ENCODE measurements at regions not wholly inside any gene's neighbourhood (a gene's known extent, or its start where the extent isn't known, plus 50 kb on each side); places are given as distances from the start of the nearest gene placed in this dataset.

- POLR2A ChIA-PET = no interaction called here
- Histone ChIP-seq H3K9me3 (ENCODE audit: control insufficient read depth in 1 of 2, insufficient read depth in 1 of 2, low read depth in 1 of 2, low read length in 2 of 2) (no peaks in the 10 kb centered on the region), H3K4me2 (ENCODE audit: low read length) (no peak overlapping the region), H3K36me3 (ENCODE audit: control insufficient read depth in 1 of 2, insufficient read depth in 2 of 2, low read length in 2 of 2) (no peaks in the 10 kb centered on the region), H3K27me3 (ENCODE audit: insufficient read depth, low read length) (no peaks in the 10 kb centered on the region), H3K9me2 (ENCODE audit: insufficient read depth) (no peaks in the 10 kb centered on the region), H3K4me3 (replicated peaks in 1 of 2; ENCODE audit: low read depth in 1 of 2, low read length in 2 of 2) (no peak overlapping the region), H3K9ac (ENCODE audit: low read length) (no peak overlapping the region), H2AFZ (ENCODE audit: low read depth, low read length, poor library complexity, severe bottlenecking) (no peak overlapping the region), H3K4me1 (ENCODE audit: control insufficient read depth in 1 of 2, insufficient read depth in 2 of 2, low read length in 2 of 2) (peaks cover 0 to 9% of the 10 kb centered on the region in 2 experiments; a peak in 1 of 4 replicates), H3K27ac (ENCODE audit: low read depth, low read length) (no peak overlapping the region), H3K79me2 (ENCODE audit: insufficient read depth, low read length) (no peaks in the 10 kb centered on the region), H4K20me1 (ENCODE audit: insufficient read depth) (no peaks in the 10 kb centered on the region)
- intact Hi-C loops (cut with micrococcal nuclease) = no loop called here
- DNase-seq (ENCODE audit: low read depth, low spot score) (no peak), ATAC-seq (no peak)
- RAD21 ChIA-PET (ENCODE audit: low non-redundant PET in 1 of 2, low total read pairs in 2 of 2, uncharacterized antibody in 2 of 2, unreplicated experiment in 2 of 2) = no interaction called here
- TF ChIP-seq ZNF274 (IDR thresholded peaks at IDR 0.05; ENCODE audit: low read depth, low read length) (no peak), CBX3 (IDR thresholded peaks at IDR 0.05; ENCODE audit: low read depth) (no peak)
- CTCF ChIA-PET = no interaction called here
- no TSS peak for BruUV-seq (replicated peaks)
Measured at GRCh38 chr3:64291956-64292355, 66.7 kb upstream of the PRICKLE2 start.

DNA sequence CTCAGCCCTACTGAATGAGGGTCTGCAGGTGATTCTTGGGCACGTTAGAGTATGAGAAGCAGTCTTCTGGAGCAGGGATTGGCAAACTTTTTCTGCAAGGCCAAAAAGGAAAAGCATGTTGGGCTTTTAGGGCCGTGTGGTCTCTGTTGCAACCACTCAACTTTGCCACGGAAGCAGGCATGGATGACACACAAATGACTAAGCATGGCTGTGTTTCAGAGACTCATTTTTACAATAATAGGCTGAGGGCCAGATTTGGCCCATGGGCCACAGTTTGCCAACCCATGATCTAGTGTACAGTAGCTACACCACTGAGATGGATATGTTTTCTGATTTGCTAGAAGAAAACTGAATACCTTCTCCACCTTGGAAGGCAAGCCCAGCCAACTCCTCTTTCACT is 66.1 kb upstream of the PRICKLE2 start:
- H3K27ac ChIP-seq (ENCODE audit: low read depth, low read length) = no peak overlapping the region
- no peak for ATAC-seq
- no peaks in the 10 kb centered on the region for H3K79me2 ChIP-seq (ENCODE audit: insufficient read depth, low read length)
- H3K4me1 ChIP-seq (ENCODE audit: control insufficient read depth in 1 of 2, insufficient read depth in 2 of 2, low read length in 2 of 2) = peaks cover 0 to 9% of the 10 kb centered on the region in 2 experiments; a peak in 1 of 4 replicates
- TF ChIP-seq CEBPB (IDR thresholded peaks at IDR 0.05; ENCODE audit: low read depth) (0 out of 2 replicates have a peak, but pooled peaks have one; percentile 15), FOSL1 (IDR thresholded peaks at IDR 0.05; ENCODE audit: low read depth) (peak; percentile 33; the same call in 1 of the 2 replicates), SIN3A (IDR thresholded peaks at IDR 0.05; ENCODE audit: low read depth) (no peak)
- no peaks in the 10 kb centered on the region for H3K9me3 ChIP-seq (ENCODE audit: control insufficient read depth in 1 of 2, insufficient read depth in 1 of 2, low read depth in 1 of 2, low read length in 2 of 2)
- H3K4me3 ChIP-seq (replicated peaks in 1 of 2; ENCODE audit: low read depth in 1 of 2, low read length in 2 of 2) = no peak overlapping the region
- intact Hi-C loops (cut with micrococcal nuclease) = no loop called here
- peak overlapping the region; percentile 21; the same call in 1 of the 2 replicates for H3K4me2 ChIP-seq (ENCODE audit: low read length)
- ChIA-PET POLR2A (no interaction called here), RAD21 (ENCODE audit: low non-redundant PET in 1 of 2, low total read pairs in 2 of 2, uncharacterized antibody in 2 of 2, unreplicated experiment in 2 of 2) (no interaction called here), CTCF (no interaction called here)
- H3K27me3 ChIP-seq (ENCODE audit: insufficient read depth, low read length) = no peaks in the 10 kb centered on the region
- H3K36me3 ChIP-seq (ENCODE audit: control insufficient read depth in 1 of 2, insufficient read depth in 2 of 2, low read length in 2 of 2) = no peaks in the 10 kb centered on the region
- no peaks in the 10 kb centered on the region for H4K20me1 ChIP-seq (ENCODE audit: insufficient read depth)
- H3K9ac ChIP-seq (ENCODE audit: low read length) = no peak overlapping the region
- no peak for DNase-seq (ENCODE audit: low read depth, low spot score)
- H2AFZ ChIP-seq (ENCODE audit: low read depth, low read length, poor library complexity, severe bottlenecking) = no peak overlapping the region
- no TSS peak for BruUV-seq (replicated peaks)
- H3K9me2 ChIP-seq (ENCODE audit: insufficient read depth) = no peaks in the 10 kb centered on the region
